Natural killer cell (primary cell): ENCODE measurements at regions not wholly inside any gene's neighbourhood (a gene's known extent, or its start where the extent isn't known, plus 50 kb on each side); places are given as distances from the start of the nearest gene placed in this dataset.

Experiments
- ATAC-seq, 3 donors: fragments of 150-1000 bp in 2 of 3; fragments of 200-7000 bp in 1 of 3; cut with Tn5 transposase; 1 replicate in 1 of 3; 2 replicates in 2 of 3; pipeline ENCODE4 v1.10.0; 2021; ENCODE audit warnings: mild to moderate bottlenecking in 2 of 3, moderate library complexity in 2 of 3
- DNase-seq, 2 donors: peaks; one replicate each; pipeline versions ENCODE4 v3.0.0 to v3.0.0-alpha.2; 2013 to 2021; ENCODE audit warnings: mixed read lengths in 1 of 2
- H3K27ac ChIP-seq: one replicate; pipeline ENCODE4 v1.5.1; 2013; ENCODE audit warnings: mild to moderate bottlenecking, low read length
- H3K27me3 ChIP-seq: one replicate; pipeline ENCODE4 v1.6.1; 2013; ENCODE audit warnings: low read length; ENCODE audit not compliant: control insufficient read depth, insufficient read depth
- H3K36me3 ChIP-seq: one replicate; pipeline ENCODE4 v1.6.1; 2013; ENCODE audit warnings: low read length; ENCODE audit not compliant: control insufficient read depth, insufficient read depth
- H3K4me1 ChIP-seq: one replicate; pipeline ENCODE4 v1.6.1; 2013; ENCODE audit warnings: low read length; ENCODE audit not compliant: control insufficient read depth, insufficient read depth
- H3K4me3 ChIP-seq: one replicate; pipeline ENCODE4 v1.5.1; 2013; ENCODE audit warnings: low read length
- H3K9me3 ChIP-seq: one replicate; pipeline ENCODE4 v1.6.1; 2013; ENCODE audit warnings: low read length; ENCODE audit not compliant: control insufficient read depth, insufficient read depth
- H3K27ac Mint-ChIP-seq, 2 donors: one replicate each; pipeline ENCODE4 v1.8.0; 2022; ENCODE audit warnings: mild to moderate bottlenecking in 2 of 2, mixed read lengths in 2 of 2, moderate library complexity in 1 of 2
- H3K27me3 Mint-ChIP-seq, 2 donors: one replicate each; pipeline ENCODE4 v1.8.0; 2022; ENCODE audit warnings: low read depth in 2 of 2, mixed read lengths in 2 of 2
- H3K36me3 Mint-ChIP-seq: one replicate; pipeline ENCODE4 v1.8.0; 2022; ENCODE audit warnings: mixed read lengths
- H3K4me1 Mint-ChIP-seq, 2 donors: one replicate each; pipeline ENCODE4 v1.8.0; 2022; ENCODE audit warnings: mixed read lengths in 2 of 2
- H3K4me3 Mint-ChIP-seq: one replicate; pipeline ENCODE4 v1.8.0; 2022; ENCODE audit warnings: mild to moderate bottlenecking, moderate library complexity, mixed read lengths
- H3K9me3 Mint-ChIP-seq, 2 donors: one replicate each; pipeline ENCODE4 v1.8.0; 2022; ENCODE audit warnings: mixed read lengths in 2 of 2
- CTCF ChIP-seq: fragments of 200-600 bp; IDR thresholded peaks from one replicate; pipeline ENCODE4 v1.8.0; 2022; ENCODE audit warnings: antibody characterized with exemption
- WGBS: methylation state at CpG from one replicate; pipeline ENCODE4 v1.1.7; 2013; ENCODE audit warnings: missing lambda C conversion rate; ENCODE audit not compliant: insufficient coverage; 5-methylcytosine and 5-hydroxymethylcytosine counted together
- intact Hi-C: fragments of 100-400 bp; cut with micrococcal nuclease; formaldehyde crosslinking; loops from one replicate; pipeline ENCODE4 v1.14.2; 2022

- Histone ChIP-seq H3K9me3 (no peaks in the 10 kb centered on the region), H3K4me3 (no peak overlapping the region), H3K27me3 (no peaks in the 10 kb centered on the region), H3K4me1 (no peaks in the 10 kb centered on the region), H3K27ac (no peak overlapping the region), H3K36me3 (no peaks in the 10 kb centered on the region)
- no peaks in the 10 kb centered on the region for H3K4me1 Mint-ChIP-seq
- TF ChIP-seq CTCF: no peak
- H3K27ac Mint-ChIP-seq: no peak overlapping the region
- no peaks in the 10 kb centered on the region for H3K36me3 Mint-ChIP-seq
- peaks cover 7 to 13% of the 10 kb centered on the region in 2 donors for H3K27me3 Mint-ChIP-seq
- H3K4me3 Mint-ChIP-seq: no peak overlapping the region
- 60% methylated on average over 1 of the region's 1 CpG for WGBS
- DNase-seq (no peak), ATAC-seq (no peak)
- intact Hi-C loops: no loop called here
- H3K9me3 Mint-ChIP-seq: peaks cover 0 to 4% of the 10 kb centered on the region in 2 donors
Measured at GRCh38 chr10:109746861-109747260, 176.4 kb downstream of the XPNPEP1 start.

DNA sequence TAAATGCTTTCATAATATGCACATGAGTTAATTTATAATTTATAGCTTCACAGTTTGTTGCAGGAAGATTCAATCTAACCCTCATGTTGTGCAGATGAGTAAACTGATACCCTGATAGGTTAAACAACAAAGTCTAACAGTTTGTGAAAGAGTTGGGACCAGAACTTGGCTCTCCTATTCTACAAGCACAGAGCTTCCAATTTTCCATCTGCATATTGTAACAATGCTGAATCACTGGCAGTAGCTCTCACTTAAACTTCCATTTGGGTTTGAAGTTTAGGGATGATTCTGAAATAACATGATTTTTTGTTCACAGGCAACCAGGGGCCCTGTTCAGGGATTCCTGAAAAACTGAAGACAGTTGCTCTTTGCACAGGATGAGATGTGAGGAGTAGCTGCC, 179.3 kb downstream of the XPNPEP1 start:
- DNase-seq (no peak), ATAC-seq (no peak)
- intact Hi-C loops: no loop called here
- Histone ChIP-seq H3K4me1 (no peaks in the 10 kb centered on the region), H3K27ac (no peak overlapping the region), H3K4me3 (no peak overlapping the region), H3K36me3 (no peaks in the 10 kb centered on the region), H3K9me3 (no peaks in the 10 kb centered on the region), H3K27me3 (no peaks in the 10 kb centered on the region)
- Mint-ChIP-seq H3K4me1 (no peaks in the 10 kb centered on the region), H3K9me3 (peaks cover 0 to 2% of the 10 kb centered on the region in 2 donors), H3K36me3 (no peaks in the 10 kb centered on the region), H3K27me3 (peaks cover 0 to 18% of the 10 kb centered on the region in 2 donors), H3K27ac (no peak overlapping the region), H3K4me3 (no peak overlapping the region)
- no peak for TF ChIP-seq CTCF

- ATAC-seq (no peak), DNase-seq (no peak)
- TF ChIP-seq CTCF: no peak
- H3K27me3 ChIP-seq: no peaks in the 10 kb centered on the region
- Mint-ChIP-seq H3K36me3 (no peaks in the 10 kb centered on the region), H3K9me3 (peaks cover 0 to 2% of the 10 kb centered on the region in 2 donors), H3K4me1 (no peaks in the 10 kb centered on the region), H3K27ac (no peak overlapping the region), H3K27me3 (peaks cover 0 to 18% of the 10 kb centered on the region in 2 donors), H3K4me3 (no peak overlapping the region)
- H3K4me1 ChIP-seq: no peaks in the 10 kb centered on the region
- no peak overlapping the region for H3K4me3 ChIP-seq
- H3K36me3 ChIP-seq: no peaks in the 10 kb centered on the region
- H3K9me3 ChIP-seq: no peaks in the 10 kb centered on the region
- WGBS: 47% methylated on average over 2 of the region's 2 CpGs
- no peak overlapping the region for H3K27ac ChIP-seq
- intact Hi-C loops: no loop called here
Measured at GRCh38 chr10:109743574-109743973, 179.7 kb downstream of the XPNPEP1 start.

DNA sequence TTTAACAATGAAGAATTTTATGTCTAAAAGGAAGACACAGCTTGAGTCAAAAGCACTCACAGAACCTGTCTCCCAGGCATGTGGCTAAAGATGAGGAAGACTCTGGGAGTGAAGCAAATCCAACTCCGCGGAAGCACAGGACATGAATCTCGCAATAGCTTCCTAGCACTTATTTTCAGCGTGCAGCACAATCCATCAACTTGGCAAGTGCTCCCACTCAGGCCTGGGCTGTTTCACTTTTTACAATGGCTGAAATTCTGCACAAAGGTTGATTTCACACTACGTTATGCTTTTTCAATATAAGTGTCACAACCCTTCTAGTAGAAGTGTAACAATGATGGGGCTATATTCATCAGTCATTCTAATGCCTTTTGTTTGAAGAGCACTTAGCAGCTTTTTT, 180.2 kb downstream of the XPNPEP1 start:
- H3K27ac Mint-ChIP-seq: no peak overlapping the region
- intact Hi-C loops: no loop called here
- peaks cover 0 to 2% of the 10 kb centered on the region in 2 donors for H3K9me3 Mint-ChIP-seq
- TF ChIP-seq CTCF: no peak
- no peaks in the 10 kb centered on the region for H3K36me3 Mint-ChIP-seq
- Histone ChIP-seq H3K36me3 (no peaks in the 10 kb centered on the region), H3K27me3 (no peaks in the 10 kb centered on the region), H3K27ac (no peak overlapping the region), H3K4me1 (no peaks in the 10 kb centered on the region), H3K4me3 (no peak overlapping the region), H3K9me3 (no peaks in the 10 kb centered on the region)
- no peak for ATAC-seq
- no peak for DNase-seq
- H3K4me3 Mint-ChIP-seq: no peak overlapping the region
- H3K27me3 Mint-ChIP-seq: peaks cover 0 to 18% of the 10 kb centered on the region in 2 donors
- 8% methylated on average over 4 of the region's 5 CpGs for WGBS
- H3K4me1 Mint-ChIP-seq: no peaks in the 10 kb centered on the region
